SIG-M5 treated with dmso at 0.1 percent for 504 hours (cell line): ENCODE measurements at regions not wholly inside any gene's neighbourhood (a gene's known extent, or its start where the extent isn't known, plus 50 kb on each side); places are given as distances from the start of the nearest gene placed in this dataset.
"Not testable (repeated sequence)": the region's sequence is repeated elsewhere in the genome, so short reads cannot be mapped to it uniquely, and the experiment has no call there.

Experiments
- DNase-seq: peaks from one replicate; lab custom pipeline; 2025; ENCODE audit not compliant: unreplicated experiment; lab: John Stamatoyannopoulos, UW

GRCh38 chr5:60517850-60518249 is 182.1 kb downstream of the DEPDC1B start:
- no peak for DNase-seq

- no peak for DNase-seq
Observed at GRCh38 chr5:60517094-60517694, 182.8 kb downstream of the DEPDC1B start.

GRCh38 chr5:60516688-60517087 is 183.3 kb downstream of the DEPDC1B start:
- no peak for DNase-seq

GRCh38 chr5:60514152-60514551 is 185.8 kb downstream of the DEPDC1B start:
- DNase-seq: peak; percentile 3

GRCh38 chr5:60512117-60512516 is 187.8 kb downstream of the DEPDC1B start:
- DNase-seq: no peak

- no peak for DNase-seq
Observed at GRCh38 chr5:60510663-60511062, 189.3 kb downstream of the DEPDC1B start.

DNA sequence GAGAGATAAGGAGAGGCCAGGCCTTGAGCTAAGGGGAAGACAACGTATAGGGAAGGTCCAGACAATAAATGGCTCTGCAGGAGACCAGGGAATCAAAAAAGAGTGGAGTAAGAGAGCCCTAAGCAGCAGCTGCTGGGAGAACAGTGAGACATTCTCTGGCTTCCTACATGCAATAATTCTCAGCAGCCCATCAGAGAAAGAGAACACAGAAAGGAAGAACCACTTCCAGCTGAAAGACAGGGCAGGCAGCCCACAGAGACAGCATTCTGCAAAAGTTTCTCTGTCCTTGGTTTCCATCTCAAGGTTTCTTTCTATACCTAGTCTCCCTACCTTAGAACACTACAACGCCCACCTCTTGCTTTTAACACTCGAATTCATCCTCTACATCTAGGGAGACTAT is 189.9 kb downstream of the DEPDC1B start:
- DNase-seq: no peak

DNA sequence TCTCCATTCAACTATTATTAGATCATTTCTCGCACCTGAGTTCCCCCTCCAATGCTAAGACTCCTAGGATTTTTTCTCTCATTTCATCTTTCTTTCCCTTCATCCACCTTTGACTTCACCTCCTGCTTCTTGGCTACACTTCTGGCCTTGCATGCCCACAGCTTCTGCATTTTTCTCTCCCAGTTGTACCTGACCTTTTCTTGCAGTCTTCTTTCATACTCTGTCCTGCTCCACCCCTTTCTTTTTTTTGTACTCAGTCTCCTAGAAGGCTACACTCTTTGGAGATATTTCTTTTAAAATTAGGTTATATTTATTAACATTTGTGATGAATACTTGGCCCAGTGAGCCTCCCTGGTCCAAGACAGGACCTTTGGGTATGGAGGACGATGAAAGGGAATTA is 190.4 kb downstream of the DEPDC1B start:
- DNase-seq: no peak

DNA sequence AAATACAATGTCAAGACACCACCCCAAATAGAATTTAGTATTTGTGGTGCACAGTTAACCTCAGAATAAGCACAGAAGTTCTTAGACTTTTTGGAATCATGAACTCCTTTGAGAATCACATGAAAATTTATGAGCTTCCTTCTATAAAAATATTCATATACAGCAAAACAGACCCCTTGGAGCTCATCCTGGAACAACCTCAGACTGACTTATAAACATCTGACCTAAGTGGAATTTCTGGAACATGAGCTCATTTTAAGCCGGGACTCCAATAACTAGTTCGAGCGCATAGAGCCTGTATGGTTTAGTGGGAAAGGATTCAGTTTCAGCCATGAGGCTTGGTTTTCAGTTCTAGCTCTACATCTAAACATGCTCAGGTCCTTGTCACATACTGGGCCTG is 192.3 kb downstream of the DEPDC1B start:
- DNase-seq: no peak

DNA sequence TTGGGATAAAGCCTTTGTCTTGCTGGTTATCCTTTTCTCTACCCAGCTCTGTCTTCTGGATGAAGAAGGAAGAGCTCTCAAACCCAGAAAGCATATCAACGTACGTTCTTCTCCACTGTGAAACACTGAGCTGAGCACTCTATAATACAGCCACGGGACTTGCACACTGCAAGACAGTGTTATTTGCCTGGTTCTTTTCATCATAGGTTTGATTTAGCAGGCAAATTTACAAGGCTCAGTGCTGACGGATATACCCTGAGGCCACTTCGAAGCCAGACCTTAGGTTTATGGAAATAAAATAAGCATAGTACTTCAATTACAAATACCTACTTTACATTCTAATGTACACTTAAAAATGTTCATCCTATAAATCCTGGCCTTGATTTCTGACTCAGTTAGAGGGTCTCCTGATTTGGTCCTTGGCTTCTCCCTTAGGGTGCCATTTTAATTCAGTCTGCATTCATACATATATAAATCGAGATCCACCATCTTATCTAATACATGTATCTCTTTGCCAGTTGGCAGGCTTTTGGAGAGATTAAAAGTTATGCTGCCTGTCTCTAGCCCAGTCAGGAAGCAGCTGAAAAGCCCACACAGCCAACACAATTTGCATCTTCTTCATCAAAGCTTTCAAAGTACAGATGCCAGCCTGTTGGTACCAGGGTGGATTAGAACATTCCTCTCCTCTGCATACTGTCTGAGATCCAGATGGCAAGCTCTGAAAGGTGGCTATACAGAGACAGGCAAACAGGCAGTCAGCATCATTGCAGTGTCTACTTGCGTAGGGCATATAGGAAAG is 194.4 kb downstream of the DEPDC1B start:
- DNase-seq: no peak

GRCh38 chr5:60504342-60504741 is 195.6 kb downstream of the DEPDC1B start:
- DNase-seq: no peak

- DNase-seq: no peak
Observed at GRCh38 chr5:60503771-60504170, 196.2 kb downstream of the DEPDC1B start.

DNA sequence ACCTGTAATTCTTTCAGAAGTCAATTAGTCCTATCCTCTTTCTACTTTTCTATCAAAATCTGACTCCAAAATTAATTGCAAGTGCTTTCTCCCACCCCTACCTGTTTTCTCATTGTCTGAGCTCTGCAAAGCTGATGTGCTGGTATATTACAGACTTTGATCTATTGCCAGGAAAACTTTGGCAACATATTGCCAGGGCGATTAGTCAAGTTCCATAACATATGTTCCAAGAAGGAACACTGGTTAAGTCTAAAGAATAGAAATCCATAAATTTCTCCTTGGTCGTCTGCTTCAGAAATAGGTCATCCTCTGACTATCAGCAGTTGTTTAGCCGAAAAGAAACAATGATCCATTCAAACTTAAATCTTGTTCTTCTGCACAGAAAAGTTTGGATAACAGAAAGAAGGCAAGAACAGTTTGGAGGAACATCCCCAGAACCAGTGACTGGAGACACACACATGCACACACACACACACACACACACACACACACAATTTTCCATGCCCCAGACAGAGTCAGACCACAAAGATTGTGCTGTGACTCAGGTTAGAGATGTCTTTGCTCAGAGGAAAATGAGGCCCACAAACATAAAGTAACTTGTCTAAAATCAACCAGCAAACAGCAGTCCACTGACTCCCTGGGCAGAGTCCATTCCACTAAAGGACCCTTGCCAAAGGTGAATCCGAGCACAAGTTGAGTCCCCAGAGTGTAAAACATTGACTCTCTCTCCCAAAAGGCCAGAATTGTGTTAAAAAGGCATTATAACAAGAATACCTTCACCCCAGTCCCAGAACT is 202.1 kb downstream of the DEPDC1B start:
- DNase-seq: no peak

GRCh38 chr5:60495644-60496520 is 204.1 kb downstream of the DEPDC1B start:
- DNase-seq: no peak

DNA sequence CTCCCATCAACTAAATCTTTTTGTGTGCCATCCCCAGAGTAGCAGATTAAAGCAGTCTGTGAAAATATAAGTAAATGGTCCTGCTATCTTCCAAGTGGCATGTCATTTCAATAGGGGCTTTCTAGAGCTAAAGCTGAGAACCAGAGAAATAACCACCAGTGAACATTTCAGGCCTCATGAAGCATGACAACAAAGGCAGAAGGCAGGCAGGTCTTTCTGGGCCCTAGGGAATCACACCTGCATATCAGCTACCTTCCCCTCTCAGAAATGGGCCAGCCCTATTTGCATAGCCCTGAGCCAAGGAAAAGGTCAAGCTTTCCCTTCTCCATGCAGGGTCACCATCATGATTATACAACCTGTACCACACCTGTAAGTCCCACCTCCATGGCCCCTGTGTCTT is 205.3 kb downstream of the DEPDC1B start:
- DNase-seq: no peak

DNA sequence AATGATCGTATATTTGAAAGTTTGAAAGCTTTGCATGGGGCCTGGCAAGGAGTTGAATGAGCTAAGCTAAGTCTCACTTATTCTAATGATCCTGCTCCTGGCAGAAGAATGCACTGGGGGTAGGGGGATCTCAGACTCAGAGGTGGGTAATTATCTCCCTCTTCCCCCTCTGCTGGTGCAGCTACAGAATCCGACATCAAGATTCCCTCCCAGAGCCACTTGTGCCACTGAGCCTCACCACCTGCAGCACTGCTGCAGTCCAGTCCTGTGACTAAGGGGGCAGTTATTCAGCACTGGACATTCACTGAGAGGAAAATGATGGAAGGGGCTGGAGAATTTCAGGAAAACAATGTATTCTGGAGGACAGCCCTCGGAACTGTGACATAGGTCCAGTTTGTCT is 205.8 kb downstream of the DEPDC1B start:
- DNase-seq: no peak

DNA sequence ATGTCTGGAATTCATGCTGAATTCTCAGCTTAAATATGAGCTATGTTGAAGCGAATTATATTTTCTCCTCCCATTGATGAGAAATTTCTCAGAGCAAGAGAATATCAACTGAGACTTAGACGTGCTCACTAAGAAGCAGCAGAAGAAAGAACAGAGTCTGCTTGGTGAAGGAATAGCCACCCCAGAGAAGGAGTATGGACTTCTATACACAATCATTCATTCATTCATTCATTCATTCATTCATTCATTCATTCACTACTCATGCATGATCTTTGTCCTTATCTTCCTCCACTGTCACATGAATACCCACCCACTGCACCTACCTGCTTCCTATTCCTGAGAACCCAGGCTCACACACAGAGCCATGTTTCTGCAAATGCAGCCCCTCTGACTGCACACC is 206.6 kb downstream of the DEPDC1B start:
- DNase-seq: no peak

DNA sequence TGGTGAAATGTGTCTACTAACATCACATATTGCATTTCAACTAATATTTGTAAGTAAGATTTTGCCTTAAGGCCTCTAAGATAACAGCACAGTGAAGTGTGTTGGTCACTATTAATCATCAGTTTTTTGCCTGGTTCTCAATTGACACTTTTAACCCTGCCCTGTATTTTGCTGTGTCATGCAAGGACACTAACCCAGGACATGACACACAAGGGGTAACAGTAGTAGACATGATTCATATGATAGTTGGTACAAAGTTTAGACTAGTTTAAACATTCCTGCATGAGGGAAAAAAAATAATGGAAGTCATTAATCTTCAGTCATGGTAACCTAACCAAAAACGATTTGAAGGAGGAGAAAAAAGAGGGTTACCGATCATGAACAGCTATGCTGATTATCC is 207.0 kb downstream of the DEPDC1B start:
- no peak for DNase-seq

- not testable (repeated sequence) for DNase-seq
Observed at GRCh38 chr5:60492358-60492757, 207.6 kb downstream of the DEPDC1B start.

GRCh38 chr5:60490597-60491166 is 209.3 kb downstream of the DEPDC1B start:
- no peak for DNase-seq

DNA sequence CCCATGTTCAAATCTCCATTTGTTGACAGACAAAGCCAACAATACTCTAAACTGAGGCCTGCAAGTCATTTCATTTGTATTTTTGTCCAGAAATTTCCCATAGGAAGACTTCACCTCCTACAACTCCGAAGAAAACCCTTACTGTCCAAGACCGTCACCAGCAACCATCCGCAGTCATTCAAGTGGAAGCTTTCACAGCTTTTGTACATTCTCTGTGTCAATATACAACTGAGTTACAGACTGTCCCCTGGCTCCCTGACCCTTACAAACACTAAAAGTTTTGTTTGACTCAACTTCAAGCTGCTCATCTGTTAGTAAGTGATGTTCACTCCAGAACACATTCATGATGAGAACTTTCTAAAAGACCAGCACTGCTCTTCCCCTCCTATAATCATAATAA is 210.1 kb downstream of the DEPDC1B start:
- no peak for DNase-seq
